Colonic mucosa (tissue), 4 donors: ENCODE measurements at regions not wholly inside any gene's neighbourhood (a gene's known extent, or its start where the extent isn't known, plus 50 kb on each side); places are given as distances from the start of the nearest gene placed in this dataset.

Experiments
- DNase-seq: peaks from one replicate; pipeline ENCODE4 v3.0.0-alpha.2; 2020
- H3K27ac ChIP-seq: fragments of 200-600 bp; one replicate; pipeline ENCODE4 v1.8.0; 2021
- H3K27me3 ChIP-seq: fragments of 200-600 bp; one replicate; pipeline ENCODE4 v1.8.0; 2021
- H3K36me3 ChIP-seq: fragments of 200-600 bp; one replicate; pipeline ENCODE4 v1.8.0; 2021
- H3K4me1 ChIP-seq: fragments of 200-600 bp; one replicate; pipeline ENCODE4 v1.8.0; 2021; ENCODE audit warnings: mild to moderate bottlenecking
- H3K4me3 ChIP-seq: fragments of 200-600 bp; one replicate; pipeline ENCODE4 v1.8.0; 2021
- H3K9ac ChIP-seq, 2 donors: one replicate each; pipeline ENCODE4 v1.7.0; 2013; ENCODE audit warnings: control low read depth in 2 of 2, low read depth in 2 of 2, low read length in 2 of 2
- H3K9me3 ChIP-seq: fragments of 200-600 bp; one replicate; pipeline ENCODE4 v1.8.0; 2021
- CTCF ChIP-seq: fragments of 200-600 bp; IDR thresholded peaks from one replicate; pipeline ENCODE4 v1.8.0; 2022; ENCODE audit warnings: antibody characterized with exemption, mild to moderate bottlenecking
- intact Hi-C: fragments of 100-400 bp; cut with DNase I; formaldehyde crosslinking; loops from one replicate; pipeline ENCODE4 v1.14.1; 2022
- donor health status: healthy.
- donor health status: DM: no; HTN: no; CAD: no.
- donor health status: DM: no; HTN: no; CAD: no.

GRCh38 chr4:180610324-180610723 is 1632.9 kb upstream of the TENM3 start:
- Histone ChIP-seq H3K27ac (no peak overlapping the region), H3K4me1 (no peaks in the 10 kb centered on the region), H3K9ac (no peak overlapping the region), H3K9me3 (no peaks in the 10 kb centered on the region), H3K4me3 (no peak overlapping the region), H3K36me3 (no peaks in the 10 kb centered on the region), H3K27me3 (no peaks in the 10 kb centered on the region)
- intact Hi-C loops, result no loop called here
- DNase-seq, result no peak
- TF ChIP-seq CTCF, result no peak

GRCh38 chr4:180615746-180616145 is 1627.5 kb upstream of the TENM3 start:
- Histone ChIP-seq H3K9ac (no peak overlapping the region), H3K36me3 (no peaks in the 10 kb centered on the region), H3K27me3 (no peaks in the 10 kb centered on the region), H3K9me3 (no peaks in the 10 kb centered on the region), H3K4me3 (no peak overlapping the region), H3K4me1 (no peaks in the 10 kb centered on the region), H3K27ac (no peak overlapping the region)
- intact Hi-C loops, result no loop called here
- DNase-seq, result no peak
- TF ChIP-seq CTCF, result no peak

GRCh38 chr4:180617196-180617595 is 1626.0 kb upstream of the TENM3 start:
- no peak for DNase-seq
- Histone ChIP-seq H3K4me1 (no peaks in the 10 kb centered on the region), H3K9ac (no peak overlapping the region), H3K27ac (no peak overlapping the region), H3K27me3 (no peaks in the 10 kb centered on the region), H3K4me3 (no peak overlapping the region), H3K9me3 (no peaks in the 10 kb centered on the region), H3K36me3 (no peaks in the 10 kb centered on the region)
- TF ChIP-seq CTCF, result no peak
- intact Hi-C loops, result no loop called here

GRCh38 chr4:180618396-180618795 is 1624.8 kb upstream of the TENM3 start:
- TF ChIP-seq CTCF, result no peak
- Histone ChIP-seq H3K27me3 (no peaks in the 10 kb centered on the region), H3K36me3 (no peaks in the 10 kb centered on the region), H3K9me3 (no peaks in the 10 kb centered on the region), H3K4me3 (no peak overlapping the region), H3K4me1 (no peaks in the 10 kb centered on the region), H3K27ac (no peak overlapping the region), H3K9ac (no peak overlapping the region)
- DNase-seq, result no peak
- intact Hi-C loops, result no loop called here

GRCh38 chr4:180619440-180619839 is 1623.8 kb upstream of the TENM3 start:
- H3K27ac ChIP-seq, result no peak overlapping the region
- no peak for DNase-seq
- H3K9me3 ChIP-seq, result no peaks in the 10 kb centered on the region
- H3K36me3 ChIP-seq, result no peaks in the 10 kb centered on the region
- intact Hi-C loops, result no loop called here
- TF ChIP-seq CTCF, result no peak
- no peak overlapping the region for H3K4me3 ChIP-seq
- no peaks in the 10 kb centered on the region for H3K27me3 ChIP-seq
- H3K9ac ChIP-seq, result no peak overlapping the region
- H3K4me1 ChIP-seq, result no peaks in the 10 kb centered on the region

- intact Hi-C loops, result no loop called here
- no peak for TF ChIP-seq CTCF
- H3K9me3 ChIP-seq, result no peaks in the 10 kb centered on the region
- no peak overlapping the region for H3K4me3 ChIP-seq
- no peaks in the 10 kb centered on the region for H3K36me3 ChIP-seq
- no peak for DNase-seq
- H3K27ac ChIP-seq, result no peak overlapping the region
- no peaks in the 10 kb centered on the region for H3K27me3 ChIP-seq
- no peak overlapping the region for H3K9ac ChIP-seq
- H3K4me1 ChIP-seq, result no peaks in the 10 kb centered on the region
Measured at GRCh38 chr4:180622254-180622653, 1620.9 kb upstream of the TENM3 start.
